CD4-positive, alpha-beta T cell treated with Interferon alpha-2 for 1 hour (primary cell): ENCODE measurements at regions not wholly inside any gene's neighbourhood (a gene's known extent, or its start where the extent isn't known, plus 50 kb on each side); places are given as distances from the start of the nearest gene placed in this dataset.

Experiments
- DNase-seq, 2 donors: peaks; one replicate each; pipeline ENCODE4 v3.0.0-alpha.2; 2020 to 2022

- DNase-seq: no peak
Measured at GRCh38 chr1:184329245-184329953, 57.4 kb upstream of the C1orf21 start.

- no peak for DNase-seq
Measured at GRCh38 chr1:184329962-184330868, 56.6 kb upstream of the C1orf21 start.

GRCh38 chr1:184330875-184331274 lies 56.0 kb upstream of the C1orf21 start:
- DNase-seq: no peak
